Fibroblast of lung (primary cell): ENCODE measurements at regions not wholly inside any gene's neighbourhood (a gene's known extent, or its start where the extent isn't known, plus 50 kb on each side); places are given as distances from the start of the nearest gene placed in this dataset.

Source experiments
- DNase-seq, 2 donors: peaks; one replicate each; pipeline versions ENCODE4 v3.0.0 to v3.0.0-alpha.2; 2010; ENCODE audit warnings: low read depth in 2 of 2
- H2AFZ ChIP-seq: 2 replicates; pipeline ENCODE4 v1.5.1; 2012; ENCODE audit warnings: low read length, control low read depth, inconsistent platforms
- H3K27ac ChIP-seq: 2 replicates; pipeline ENCODE4 v1.5.1; 2011; ENCODE audit warnings: low read length, control low read depth; ENCODE audit not compliant: insufficient read depth
- H3K27me3 ChIP-seq: 2 replicates; pipeline ENCODE4 v1.5.1; 2011; ENCODE audit warnings: mild to moderate bottlenecking, low read length; ENCODE audit not compliant: control insufficient read depth, insufficient read depth
- H3K36me3 ChIP-seq: 2 replicates; pipeline ENCODE4 v1.5.1; 2011; ENCODE audit warnings: low read length; ENCODE audit not compliant: control insufficient read depth, insufficient read depth
- H3K4me1 ChIP-seq: 2 replicates; pipeline ENCODE4 v1.5.1; 2011; ENCODE audit warnings: low read length; ENCODE audit not compliant: control insufficient read depth, insufficient read depth; ENCODE audit errors: extremely low read depth
- H3K4me2 ChIP-seq: 2 replicates; pipeline ENCODE4 v1.5.1; 2011; ENCODE audit warnings: low read length, control low read depth; ENCODE audit not compliant: insufficient read depth; ENCODE audit errors: extremely low read depth
- H3K4me3 ChIP-seq, 4 experiments: fragments of 200-600 bp in 1 of 4; sonication (generic) in 1 of 4; replicated peaks in 1 of 4; 2 replicates each; pipeline ENCODE4 v1.5.1; 2011 to 2016; ENCODE audit warnings: low read length in 4 of 4, low read depth in 3 of 4, mild to moderate bottlenecking in 3 of 4, control low read depth in 2 of 4, inconsistent platforms in 1 of 4, mixed read lengths in 1 of 4; ENCODE audit not compliant: insufficient read depth in 1 of 4; ENCODE audit errors: control extremely low read depth in 1 of 4
- H3K79me2 ChIP-seq: 2 replicates; pipeline ENCODE4 v1.5.1; 2012; ENCODE audit warnings: mild to moderate bottlenecking, low read length, inconsistent platforms; ENCODE audit not compliant: control insufficient read depth, insufficient read depth
- H3K9ac ChIP-seq: 2 replicates; pipeline ENCODE4 v1.5.1; 2011; ENCODE audit warnings: mild to moderate bottlenecking, low read length, control low read depth; ENCODE audit not compliant: insufficient read depth
- H3K9me3 ChIP-seq: 2 replicates; pipeline ENCODE4 v1.5.1; 2012; ENCODE audit warnings: low read depth, low read length; ENCODE audit not compliant: control insufficient read depth, insufficient read depth
- H4K20me1 ChIP-seq: 2 replicates; pipeline ENCODE4 v1.5.1; 2011; ENCODE audit warnings: low read length; ENCODE audit not compliant: control insufficient read depth, insufficient read depth; ENCODE audit errors: extremely low read depth
- EZH2 ChIP-seq: IDR thresholded peaks from 2 replicates; pipeline ENCODE4 v1.5.1; 2012; ENCODE audit warnings: low read length, control low read depth, mild to moderate bottlenecking; ENCODE audit errors: missing control alignments
- TF ChIP-seq, protein P1 (sequence below), 2 donors: IDR thresholded peaks in 1 of 2; conservative IDR thresholded peaks in 1 of 2; 1 replicate in 1 of 2; 2 replicates in 1 of 2; pipeline ENCODE4 v1.5.1; 2011 to 2012; ENCODE audit warnings: low read length in 2 of 2, control low read depth in 1 of 2, inconsistent platforms in 1 of 2, low read depth in 1 of 2, mild to moderate bottlenecking in 1 of 2

DNA sequence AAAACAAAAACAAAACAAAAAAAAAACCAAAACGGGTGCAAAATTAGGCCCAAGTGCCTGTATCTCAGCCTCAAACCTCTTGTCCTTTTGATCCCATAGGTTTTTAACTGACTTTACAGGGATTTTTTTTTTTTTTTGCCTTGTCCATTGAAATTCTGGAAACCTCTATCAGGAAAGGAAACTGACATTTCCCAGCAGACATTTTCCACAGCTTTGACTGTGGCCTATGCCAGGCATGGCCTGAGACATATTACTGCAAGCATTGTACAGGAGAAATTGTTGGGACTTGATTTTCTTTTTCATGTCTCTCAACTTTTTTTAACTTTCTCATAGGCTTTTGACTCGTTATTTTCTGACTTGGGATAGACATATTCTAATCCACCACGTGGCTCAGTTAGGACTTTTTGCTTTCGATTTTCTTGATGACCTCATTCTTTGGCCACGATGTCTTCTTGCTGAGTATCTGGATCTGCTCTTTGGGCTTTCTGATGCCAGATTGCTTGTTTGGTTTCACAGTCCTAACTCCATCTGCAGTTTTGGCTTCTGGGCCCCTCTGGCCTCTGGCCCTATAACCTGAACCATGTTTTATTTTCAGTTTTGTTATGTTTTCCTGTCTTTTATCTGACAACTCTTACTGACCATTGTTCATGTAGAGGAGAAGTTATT, 336.1 kb upstream of the C11orf87 start:
- Histone ChIP-seq H2AFZ (no peak overlapping the region), H3K9me3 (no peaks in the 10 kb centered on the region)
- TF ChIP-seq, protein P1, sequence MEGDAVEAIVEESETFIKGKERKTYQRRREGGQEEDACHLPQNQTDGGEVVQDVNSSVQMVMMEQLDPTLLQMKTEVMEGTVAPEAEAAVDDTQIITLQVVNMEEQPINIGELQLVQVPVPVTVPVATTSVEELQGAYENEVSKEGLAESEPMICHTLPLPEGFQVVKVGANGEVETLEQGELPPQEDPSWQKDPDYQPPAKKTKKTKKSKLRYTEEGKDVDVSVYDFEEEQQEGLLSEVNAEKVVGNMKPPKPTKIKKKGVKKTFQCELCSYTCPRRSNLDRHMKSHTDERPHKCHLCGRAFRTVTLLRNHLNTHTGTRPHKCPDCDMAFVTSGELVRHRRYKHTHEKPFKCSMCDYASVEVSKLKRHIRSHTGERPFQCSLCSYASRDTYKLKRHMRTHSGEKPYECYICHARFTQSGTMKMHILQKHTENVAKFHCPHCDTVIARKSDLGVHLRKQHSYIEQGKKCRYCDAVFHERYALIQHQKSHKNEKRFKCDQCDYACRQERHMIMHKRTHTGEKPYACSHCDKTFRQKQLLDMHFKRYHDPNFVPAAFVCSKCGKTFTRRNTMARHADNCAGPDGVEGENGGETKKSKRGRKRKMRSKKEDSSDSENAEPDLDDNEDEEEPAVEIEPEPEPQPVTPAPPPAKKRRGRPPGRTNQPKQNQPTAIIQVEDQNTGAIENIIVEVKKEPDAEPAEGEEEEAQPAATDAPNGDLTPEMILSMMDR (conservative IDR thresholded peaks at IDR 0.05 in 1 of 2, IDR thresholded peaks at IDR 0.05 in 1 of 2; ENCODE audit: low read depth in 1 of 2, low read length in 2 of 2): no peak
- TF ChIP-seq EZH2: no peak

DNA sequence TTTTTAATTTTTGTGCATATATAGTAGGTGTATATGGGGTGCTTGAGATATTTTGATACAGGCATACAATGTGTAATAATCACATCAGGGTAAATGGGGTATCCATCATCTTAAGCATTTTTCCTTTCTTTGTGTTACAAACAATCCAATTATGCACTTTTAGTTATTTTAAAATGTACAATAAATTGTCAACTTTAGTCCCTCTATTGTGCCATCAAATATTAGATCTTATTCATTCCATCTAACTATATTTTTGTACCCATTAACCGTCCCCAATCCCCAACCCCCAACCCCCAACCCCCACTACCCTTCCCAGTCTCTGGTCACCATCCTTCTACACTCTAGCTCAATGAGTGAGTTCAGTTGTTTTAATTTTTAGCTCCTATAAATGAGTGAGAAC, 335.1 kb upstream of the C11orf87 start:
- H3K27me3 ChIP-seq: no peaks in the 10 kb centered on the region
- H3K79me2 ChIP-seq: no peaks in the 10 kb centered on the region
- no peak overlapping the region for H3K9ac ChIP-seq
- TF ChIP-seq EZH2: no peak
- TF ChIP-seq, protein P1 (conservative IDR thresholded peaks at IDR 0.05 in 1 of 2, IDR thresholded peaks at IDR 0.05 in 1 of 2; ENCODE audit: low read depth in 1 of 2, low read length in 2 of 2): no peak
- no peak overlapping the region for H3K27ac ChIP-seq
- H3K4me2 ChIP-seq: no peak overlapping the region
- no peak overlapping the region for H2AFZ ChIP-seq
- H3K36me3 ChIP-seq: no peaks in the 10 kb centered on the region
- no peak for DNase-seq
- H3K9me3 ChIP-seq: no peaks in the 10 kb centered on the region
- no peak overlapping the region for H3K4me3 ChIP-seq
- no peaks in the 10 kb centered on the region for H4K20me1 ChIP-seq
- H3K4me1 ChIP-seq: no peaks in the 10 kb centered on the region

More for the DNA sequence above, 336.1 kb upstream of the C11orf87 start:
- Histone ChIP-seq H3K4me2 (peak overlapping the region; percentile 18), H3K27ac (no peak overlapping the region), H3K9ac (no peak overlapping the region), H3K4me3 (no peak overlapping the region), H4K20me1 (no peaks in the 10 kb centered on the region), H3K36me3 (no peaks in the 10 kb centered on the region), H3K4me1 (no peaks in the 10 kb centered on the region), H3K79me2 (no peaks in the 10 kb centered on the region), H3K27me3 (no peaks in the 10 kb centered on the region)
- DNase-seq: peak; percentile 23 to 28

DNA sequence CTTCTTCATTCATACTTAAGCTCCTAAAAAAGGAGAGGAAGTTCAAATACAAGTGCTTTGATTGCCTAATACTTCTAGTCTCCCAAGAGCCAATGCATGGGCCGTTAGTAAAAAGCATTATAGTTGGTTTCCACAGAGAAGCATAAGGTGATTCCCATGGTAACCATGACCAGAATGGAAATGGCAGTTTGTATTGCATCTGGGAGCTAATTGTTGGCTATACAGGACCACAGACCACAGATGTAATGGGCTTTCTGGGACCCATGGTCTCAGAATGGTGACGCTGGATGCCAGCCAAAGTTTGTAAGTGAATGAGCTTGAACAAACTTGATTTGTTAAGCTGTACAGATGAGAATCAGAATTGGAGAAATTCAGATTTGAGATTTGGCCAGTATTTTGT, 333.9 kb upstream of the C11orf87 start:
- no peak for DNase-seq
- H4K20me1 ChIP-seq: no peaks in the 10 kb centered on the region
- no peaks in the 10 kb centered on the region for H3K36me3 ChIP-seq
- H3K79me2 ChIP-seq: no peaks in the 10 kb centered on the region
- TF ChIP-seq, protein P1 (conservative IDR thresholded peaks at IDR 0.05 in 1 of 2, IDR thresholded peaks at IDR 0.05 in 1 of 2; ENCODE audit: low read depth in 1 of 2, low read length in 2 of 2): no peak
- TF ChIP-seq EZH2: no peak
- H3K27me3 ChIP-seq: no peaks in the 10 kb centered on the region
- H3K27ac ChIP-seq: no peak overlapping the region
- no peak overlapping the region for H2AFZ ChIP-seq
- no peak overlapping the region for H3K4me2 ChIP-seq
- no peaks in the 10 kb centered on the region for H3K4me1 ChIP-seq
- H3K9ac ChIP-seq: no peak overlapping the region
- no peaks in the 10 kb centered on the region for H3K9me3 ChIP-seq
- H3K4me3 ChIP-seq: no peak overlapping the region
